DND-41 (cell line): ENCODE measurements at regions not wholly inside any gene's neighbourhood (a gene's known extent, or its start where the extent isn't known, plus 50 kb on each side); places are given as distances from the start of the nearest gene placed in this dataset.

Source experiments
- ATAC-seq: fragments of 200-7000 bp; cut with Tn5 transposase; 3 replicates; pipeline ENCODE4 v1.9.1; 2021; ENCODE audit warnings: low read depth; ENCODE audit not compliant: insufficient read depth
- DNase-seq: peaks from one replicate; pipeline ENCODE4 v3.0.0-alpha.2; 2020
- H2AFZ ChIP-seq: 2 replicates; pipeline ENCODE4 v1.6.0; 2012; ENCODE audit warnings: low read depth, low read length
- H3K27ac ChIP-seq: 2 replicates; pipeline ENCODE4 v1.5.1; 2012; ENCODE audit warnings: low read length, inconsistent platforms
- H3K27me3 ChIP-seq: fragments of 200-600 bp; sonication (generic); 2 replicates; pipeline ENCODE4 v1.6.0; 2012; ENCODE audit warnings: low read length, mild to moderate bottlenecking, inconsistent platforms; ENCODE audit not compliant: insufficient read depth, poor library complexity
- H3K36me3 ChIP-seq: 2 replicates; pipeline ENCODE4 v1.5.1; 2012; ENCODE audit warnings: low read length, inconsistent platforms; ENCODE audit not compliant: insufficient read depth
- H3K4me1 ChIP-seq: 2 replicates; pipeline ENCODE4 v1.5.1; 2012; ENCODE audit warnings: mild to moderate bottlenecking, low read length; ENCODE audit not compliant: insufficient read depth
- H3K4me2 ChIP-seq: 2 replicates; pipeline ENCODE4 v1.6.0; 2012; ENCODE audit warnings: mild to moderate bottlenecking, moderate library complexity, low read length, inconsistent platforms; ENCODE audit not compliant: insufficient read depth
- H3K4me3 ChIP-seq, 2 experiments: fragments of 200-600 bp in 1 of 2; shearing (Covaris generic) in 1 of 2; 2 replicates each; pipeline ENCODE4 v1.5.1; 2012 to 2016; ENCODE audit warnings: inconsistent platforms in 2 of 2, low read length in 2 of 2, mild to moderate bottlenecking in 2 of 2, low read depth in 1 of 2, moderate library complexity in 1 of 2
- H3K79me2 ChIP-seq: 2 replicates; pipeline ENCODE4 v1.6.0; 2012; ENCODE audit warnings: low read length, inconsistent platforms; ENCODE audit not compliant: insufficient read depth
- H3K9ac ChIP-seq: 2 replicates; pipeline ENCODE4 v1.6.0; 2012; ENCODE audit warnings: low read depth, mild to moderate bottlenecking, inconsistent platforms, low read length, moderate library complexity
- H3K9me3 ChIP-seq: 2 replicates; pipeline ENCODE4 v1.5.1; 2012; ENCODE audit warnings: low read length, moderate library complexity, mild to moderate bottlenecking, inconsistent platforms; ENCODE audit not compliant: insufficient read depth, severe bottlenecking
- H4K20me1 ChIP-seq: 2 replicates; pipeline ENCODE4 v1.6.0; 2012; ENCODE audit warnings: low read length; ENCODE audit not compliant: insufficient read depth
- CTCF ChIP-seq: IDR thresholded peaks from 2 replicates; pipeline ENCODE4 v1.5.1; 2012; ENCODE audit warnings: borderline replicate concordance, low read length, moderate library complexity, mild to moderate bottlenecking; ENCODE audit not compliant: poor library complexity, severe bottlenecking; ENCODE audit errors: extremely low read depth
- EZH2 ChIP-seq: IDR thresholded peaks from 3 replicates; pipeline ENCODE4 v1.6.1; 2012; ENCODE audit warnings: borderline replicate concordance, low read depth, mild to moderate bottlenecking, moderate library complexity, low read length, inconsistent platforms; ENCODE audit not compliant: severe bottlenecking

DNA sequence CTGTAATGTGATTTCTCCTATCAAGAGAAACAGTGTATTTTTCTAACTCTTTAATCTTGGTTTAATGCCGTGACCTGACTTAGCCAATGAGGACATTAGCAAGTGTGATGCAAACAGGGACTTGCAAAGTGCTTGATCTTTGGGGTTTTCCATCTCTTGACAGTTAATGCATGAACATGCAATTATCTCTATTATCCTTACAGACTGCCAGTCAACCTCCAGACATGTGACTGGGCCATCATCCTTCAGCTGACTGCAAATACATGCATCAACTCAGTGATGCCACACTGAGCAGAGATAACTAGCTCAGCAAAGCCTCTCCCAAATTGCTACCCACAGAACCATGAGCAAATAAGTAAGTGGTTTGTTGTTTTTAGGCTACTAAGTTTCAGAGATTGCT is 409.6 kb downstream of the GPAM start:
- H3K9me3 ChIP-seq = no peaks in the 10 kb centered on the region
- no peaks in the 10 kb centered on the region for H3K79me2 ChIP-seq
- no peak for ATAC-seq
- no peak overlapping the region for H2AFZ ChIP-seq
- no peak overlapping the region for H3K4me2 ChIP-seq
- H3K36me3 ChIP-seq = no peaks in the 10 kb centered on the region
- H3K27me3 ChIP-seq = no peaks in the 10 kb centered on the region
- no peaks in the 10 kb centered on the region for H3K4me1 ChIP-seq
- TF ChIP-seq EZH2 = no peak
- no peak for TF ChIP-seq CTCF
- H3K4me3 ChIP-seq = no peak overlapping the region
- no peaks in the 10 kb centered on the region for H4K20me1 ChIP-seq
- no peak overlapping the region for H3K27ac ChIP-seq
- DNase-seq = no peak
- no peak overlapping the region for H3K9ac ChIP-seq

DNA sequence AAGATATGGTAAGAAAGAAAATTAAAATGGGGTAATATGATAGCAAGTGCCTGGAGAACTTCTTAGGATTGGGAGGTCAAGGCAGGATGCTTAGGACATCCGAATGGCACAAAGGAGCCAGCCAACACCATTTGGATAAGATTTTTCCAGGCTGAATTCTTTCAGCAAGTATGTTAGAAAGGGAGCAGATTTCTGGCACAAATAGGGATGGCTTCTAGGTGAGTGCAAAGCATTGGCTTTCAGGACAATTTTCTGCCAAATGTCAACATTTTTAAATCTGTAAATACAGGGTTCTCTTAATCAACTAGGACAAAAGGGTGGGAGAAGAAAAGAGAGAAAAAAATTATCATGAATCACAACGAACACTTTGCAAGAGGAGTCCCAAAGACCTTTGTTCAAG is 409.1 kb downstream of the GPAM start:
- H3K4me2 ChIP-seq = no peak overlapping the region
- H3K9me3 ChIP-seq = no peaks in the 10 kb centered on the region
- no peaks in the 10 kb centered on the region for H3K4me1 ChIP-seq
- H3K27ac ChIP-seq = no peak overlapping the region
- no peaks in the 10 kb centered on the region for H4K20me1 ChIP-seq
- H3K27me3 ChIP-seq = no peaks in the 10 kb centered on the region
- H3K9ac ChIP-seq = no peak overlapping the region
- H2AFZ ChIP-seq = no peak overlapping the region
- ATAC-seq (no peak), DNase-seq (no peak)
- no peaks in the 10 kb centered on the region for H3K36me3 ChIP-seq
- no peaks in the 10 kb centered on the region for H3K79me2 ChIP-seq
- TF ChIP-seq EZH2 (no peak), CTCF (no peak)
- H3K4me3 ChIP-seq = no peak overlapping the region

DNA sequence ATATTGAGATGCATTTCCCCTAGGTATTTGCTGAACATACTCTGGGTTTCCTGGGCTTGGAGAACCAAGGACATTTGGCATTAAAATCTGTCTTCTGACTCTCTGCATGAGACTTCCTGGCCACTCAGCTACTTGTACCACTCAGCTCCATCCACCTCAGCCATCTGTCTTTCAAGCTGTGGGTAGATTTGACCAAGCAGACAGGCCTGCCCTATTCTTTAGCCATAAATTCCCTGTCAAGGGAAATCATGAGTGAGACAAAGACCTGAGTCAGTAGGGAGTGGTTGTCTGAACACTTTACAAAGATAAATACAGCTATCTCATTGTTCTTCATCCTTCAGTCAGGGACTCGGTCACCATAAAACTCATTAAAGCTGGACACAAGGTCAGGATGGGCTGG is 399.1 kb downstream of the GPAM start:
- Histone ChIP-seq H2AFZ (no peak overlapping the region), H3K79me2 (no peaks in the 10 kb centered on the region), H3K4me2 (no peak overlapping the region), H3K4me1 (no peaks in the 10 kb centered on the region), H4K20me1 (no peaks in the 10 kb centered on the region), H3K9me3 (no peaks in the 10 kb centered on the region), H3K27ac (no peak overlapping the region), H3K4me3 (no peak overlapping the region), H3K36me3 (no peaks in the 10 kb centered on the region), H3K9ac (no peak overlapping the region), H3K27me3 (no peaks in the 10 kb centered on the region)
- no peak for DNase-seq
- ATAC-seq = no peak
- no peak for TF ChIP-seq CTCF
- no peak for TF ChIP-seq EZH2

- Histone ChIP-seq H3K9ac (no peak overlapping the region), H3K36me3 (no peaks in the 10 kb centered on the region), H3K9me3 (no peaks in the 10 kb centered on the region), H3K27me3 (no peaks in the 10 kb centered on the region), H4K20me1 (no peaks in the 10 kb centered on the region), H2AFZ (no peak overlapping the region), H3K4me1 (no peaks in the 10 kb centered on the region), H3K79me2 (no peaks in the 10 kb centered on the region), H3K4me2 (no peak overlapping the region), H3K27ac (no peak overlapping the region), H3K4me3 (no peak overlapping the region)
- no peak for ATAC-seq
- DNase-seq = no peak
- TF ChIP-seq CTCF (no peak), EZH2 (no peak)
Observed at GRCh38 chr10:111784946-111785465, 398.6 kb downstream of the GPAM start.
